GM12864 (cell line): ENCODE measurements at regions not wholly inside any gene's neighbourhood (a gene's known extent, or its start where the extent isn't known, plus 50 kb on each side); places are given as distances from the start of the nearest gene placed in this dataset.

ENCODE experiments used
- DNase-seq: peaks from one replicate; pipeline ENCODE4 v3.0.0-alpha.2; 2011; ENCODE audit warnings: low read depth
- H3K4me3 ChIP-seq: 2 replicates; pipeline ENCODE4 v1.5.1; 2011; ENCODE audit warnings: mild to moderate bottlenecking, low read depth, low read length, control low read depth
- TF ChIP-seq, protein P1 (sequence below): IDR thresholded peaks from 2 replicates; pipeline ENCODE4 v1.5.1; 2011; ENCODE audit warnings: low read depth, mild to moderate bottlenecking, moderate library complexity, low read length, control low read depth, inconsistent platforms; ENCODE audit errors: missing control alignments

DNA sequence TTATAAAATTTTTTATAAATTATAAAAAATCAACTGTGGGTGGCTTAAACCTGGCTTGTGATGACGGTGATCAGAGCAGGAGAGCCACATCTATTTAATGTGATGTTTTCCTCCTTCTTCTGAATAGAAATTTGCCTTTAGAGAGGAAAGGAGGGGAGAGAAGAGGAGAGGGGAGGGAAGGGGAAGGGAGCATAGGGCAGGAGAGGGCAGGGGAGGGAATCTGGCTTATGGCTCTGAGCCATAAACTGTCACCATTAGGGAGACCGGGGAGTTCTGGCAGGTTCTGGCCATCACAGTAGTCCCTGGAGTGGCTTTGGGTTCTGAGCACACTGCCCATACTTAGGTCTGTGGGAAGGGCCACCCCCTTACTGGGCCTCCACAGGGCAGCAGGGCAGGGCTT, 167.8 kb downstream of the ENGASE start:
- no peak overlapping the region for H3K4me3 ChIP-seq
- TF ChIP-seq, protein P1, sequence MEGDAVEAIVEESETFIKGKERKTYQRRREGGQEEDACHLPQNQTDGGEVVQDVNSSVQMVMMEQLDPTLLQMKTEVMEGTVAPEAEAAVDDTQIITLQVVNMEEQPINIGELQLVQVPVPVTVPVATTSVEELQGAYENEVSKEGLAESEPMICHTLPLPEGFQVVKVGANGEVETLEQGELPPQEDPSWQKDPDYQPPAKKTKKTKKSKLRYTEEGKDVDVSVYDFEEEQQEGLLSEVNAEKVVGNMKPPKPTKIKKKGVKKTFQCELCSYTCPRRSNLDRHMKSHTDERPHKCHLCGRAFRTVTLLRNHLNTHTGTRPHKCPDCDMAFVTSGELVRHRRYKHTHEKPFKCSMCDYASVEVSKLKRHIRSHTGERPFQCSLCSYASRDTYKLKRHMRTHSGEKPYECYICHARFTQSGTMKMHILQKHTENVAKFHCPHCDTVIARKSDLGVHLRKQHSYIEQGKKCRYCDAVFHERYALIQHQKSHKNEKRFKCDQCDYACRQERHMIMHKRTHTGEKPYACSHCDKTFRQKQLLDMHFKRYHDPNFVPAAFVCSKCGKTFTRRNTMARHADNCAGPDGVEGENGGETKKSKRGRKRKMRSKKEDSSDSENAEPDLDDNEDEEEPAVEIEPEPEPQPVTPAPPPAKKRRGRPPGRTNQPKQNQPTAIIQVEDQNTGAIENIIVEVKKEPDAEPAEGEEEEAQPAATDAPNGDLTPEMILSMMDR: no peak
- no peak for DNase-seq

DNA sequence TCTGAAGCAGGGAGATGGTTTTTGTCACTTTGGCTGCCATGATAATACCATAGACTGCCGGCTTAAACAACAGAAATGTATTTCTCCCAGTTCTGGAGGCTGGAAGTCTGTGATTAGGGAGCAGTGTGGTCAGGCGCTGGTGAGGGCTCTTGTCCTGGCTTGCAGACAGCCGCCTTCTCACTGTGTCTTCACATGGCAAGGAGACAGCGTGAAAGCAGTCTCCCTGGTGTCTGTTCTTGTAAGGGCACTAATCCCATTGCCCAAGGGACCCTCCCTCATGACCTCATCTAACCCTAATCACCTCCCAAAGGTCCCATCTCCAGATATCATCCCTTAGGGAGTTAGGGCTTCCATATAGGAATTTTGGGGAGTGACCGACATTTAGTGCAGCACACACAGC, 167.0 kb downstream of the ENGASE start:
- TF ChIP-seq, protein P1: no peak
- DNase-seq: no peak
- no peak overlapping the region for H3K4me3 ChIP-seq

DNA sequence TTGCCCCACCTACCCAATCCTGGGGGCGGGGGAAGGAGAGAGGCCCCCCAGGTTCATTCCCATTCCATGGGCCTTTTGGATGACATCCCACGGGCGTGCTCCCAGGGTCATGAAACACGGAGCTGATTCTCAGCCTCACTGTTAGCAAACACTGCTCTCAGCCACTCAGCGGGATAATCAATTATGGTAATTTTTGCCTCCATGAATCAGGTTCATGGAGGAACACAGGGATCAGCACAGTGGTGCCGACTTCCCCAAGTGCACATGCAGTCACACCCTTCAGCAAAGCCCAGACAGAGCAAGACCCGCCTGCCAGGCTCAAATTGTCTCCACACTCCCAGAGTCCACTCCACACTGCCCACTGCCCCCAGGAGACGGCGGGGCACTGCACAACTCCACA, 164.6 kb downstream of the ENGASE start:
- no peak for DNase-seq
- H3K4me3 ChIP-seq: no peak overlapping the region
- TF ChIP-seq, protein P1: no peak

DNA sequence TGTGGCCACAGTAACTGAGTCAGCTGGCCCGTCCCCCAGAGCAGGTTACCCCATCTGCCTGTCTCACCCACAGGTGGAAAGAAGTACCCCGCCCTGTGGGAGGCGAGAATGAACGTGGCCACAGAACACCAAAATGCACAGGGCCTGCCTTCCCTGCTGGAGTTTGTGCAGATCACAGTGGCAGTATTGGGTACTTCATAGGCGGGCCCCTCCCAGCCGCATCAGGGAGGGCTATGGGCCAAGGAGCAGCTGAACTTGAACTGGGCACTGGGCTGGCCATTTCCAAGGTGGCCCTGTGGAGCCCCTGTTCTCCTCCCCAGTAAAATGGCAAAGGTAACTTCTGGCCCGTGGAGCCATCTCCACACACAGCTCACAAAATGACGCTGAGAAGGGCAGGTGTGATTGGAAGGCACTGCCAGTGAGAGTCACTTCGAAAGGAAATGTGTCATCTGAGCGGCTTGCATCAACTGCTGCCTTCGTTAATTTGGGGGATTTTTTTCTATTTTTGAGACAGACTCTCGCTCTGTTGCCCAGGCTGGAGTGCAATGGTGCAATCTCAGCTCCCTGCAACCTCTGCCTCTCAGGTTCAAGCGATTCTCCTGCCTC, 162.9 kb downstream of the ENGASE start:
- no peak for DNase-seq
- no peak overlapping the region for H3K4me3 ChIP-seq
- TF ChIP-seq, protein P1: no peak

DNA sequence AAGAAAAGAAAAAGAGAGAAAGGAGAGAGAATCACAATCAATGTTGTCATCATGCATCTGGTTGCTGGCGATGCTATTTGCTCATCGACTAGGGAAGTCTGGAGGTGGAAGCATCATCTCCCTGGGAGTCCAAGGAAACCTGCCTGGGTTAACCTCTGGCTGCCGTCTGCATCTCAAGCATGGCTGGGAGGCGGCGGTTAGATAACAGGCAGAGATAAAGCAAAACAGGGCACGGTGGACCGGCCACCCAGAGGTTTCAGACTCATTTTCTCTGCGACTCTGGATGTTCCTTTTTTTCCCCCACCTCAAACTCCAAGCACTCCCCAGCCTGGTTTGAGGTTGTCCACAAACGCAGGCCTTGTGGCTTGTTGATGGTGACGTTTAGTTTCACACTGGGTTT, 161.2 kb downstream of the ENGASE start:
- H3K4me3 ChIP-seq: no peak overlapping the region
- DNase-seq: no peak
- TF ChIP-seq, protein P1: no peak

DNA sequence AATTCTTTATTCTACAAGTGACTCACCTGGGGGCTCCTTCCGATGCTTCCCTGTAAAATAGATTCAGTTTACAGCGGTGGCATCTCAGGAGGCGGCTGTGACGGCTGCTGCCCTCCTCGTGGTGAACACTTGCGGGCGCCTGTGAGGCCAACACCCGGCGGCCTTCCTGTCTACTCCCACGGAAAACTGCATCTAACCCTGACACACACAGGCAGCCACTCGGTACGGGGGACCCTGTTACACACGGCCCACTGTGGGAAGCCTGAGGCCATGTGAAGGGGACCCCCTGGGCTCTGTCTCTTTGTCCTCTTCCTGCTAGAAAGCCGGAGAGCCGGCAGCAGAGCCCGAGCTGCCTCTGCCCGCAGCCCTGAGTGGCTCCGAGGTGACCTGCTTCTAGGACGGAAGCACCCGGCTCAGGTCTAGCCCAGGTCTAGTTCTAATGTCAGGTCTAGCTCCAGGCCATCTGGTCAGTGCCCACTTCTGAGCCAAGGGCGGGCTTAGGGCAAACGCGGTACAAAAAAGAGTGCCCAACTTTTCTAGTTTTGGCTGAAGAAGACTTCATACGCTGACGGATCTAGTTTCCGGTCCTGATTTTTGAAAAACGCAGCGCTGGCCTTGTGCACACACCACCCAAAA, 159.4 kb downstream of the ENGASE start:
- H3K4me3 ChIP-seq: no peak overlapping the region
- TF ChIP-seq, protein P1: no peak
- no peak for DNase-seq

DNA sequence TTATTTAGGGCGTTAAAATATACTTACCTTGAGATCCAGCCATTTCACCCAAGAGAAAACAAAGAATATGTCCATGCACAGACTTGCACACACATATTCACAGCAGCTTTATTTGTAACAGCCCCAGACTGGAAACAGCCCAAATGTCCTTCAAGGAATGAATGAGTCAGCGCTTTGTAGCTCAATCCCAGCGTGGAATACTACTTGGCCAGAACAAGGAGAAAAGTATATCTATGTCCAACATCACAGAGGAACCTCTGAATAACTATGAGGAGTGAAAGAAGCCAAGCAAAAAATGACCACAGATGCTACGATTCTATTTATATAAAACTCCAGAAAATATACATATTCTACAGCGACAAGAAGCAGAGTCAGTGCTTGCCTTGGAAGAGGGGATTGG, 158.3 kb downstream of the ENGASE start:
- no peak overlapping the region for H3K4me3 ChIP-seq
- TF ChIP-seq, protein P1: no peak
- DNase-seq: no peak
